Testis (tissue), 2 donors: ENCODE measurements at regions not wholly inside any gene's neighbourhood (a gene's known extent, or its start where the extent isn't known, plus 50 kb on each side); places are given as distances from the start of the nearest gene placed in this dataset.

Experiments used
- POLR2A ChIP-seq: fragments of 450-650 bp; IDR thresholded peaks from one replicate; pipeline ENCODE4 v1.6.1; 2017; ENCODE audit warnings: antibody characterized with exemption, mild to moderate bottlenecking, moderate library complexity
- TF ChIP-seq, protein P1 (sequence below), 3 experiments: fragments of 450-650 bp in 2 of 3; fragments of 200-600 bp in 1 of 3; sonication (generic) in 1 of 3; IDR thresholded peaks; one replicate each; pipeline ENCODE4 v1.5.1; 2016 to 2019; ENCODE audit warnings: antibody characterized with exemption in 3 of 3, mild to moderate bottlenecking in 2 of 3, moderate library complexity in 1 of 3

DNA sequence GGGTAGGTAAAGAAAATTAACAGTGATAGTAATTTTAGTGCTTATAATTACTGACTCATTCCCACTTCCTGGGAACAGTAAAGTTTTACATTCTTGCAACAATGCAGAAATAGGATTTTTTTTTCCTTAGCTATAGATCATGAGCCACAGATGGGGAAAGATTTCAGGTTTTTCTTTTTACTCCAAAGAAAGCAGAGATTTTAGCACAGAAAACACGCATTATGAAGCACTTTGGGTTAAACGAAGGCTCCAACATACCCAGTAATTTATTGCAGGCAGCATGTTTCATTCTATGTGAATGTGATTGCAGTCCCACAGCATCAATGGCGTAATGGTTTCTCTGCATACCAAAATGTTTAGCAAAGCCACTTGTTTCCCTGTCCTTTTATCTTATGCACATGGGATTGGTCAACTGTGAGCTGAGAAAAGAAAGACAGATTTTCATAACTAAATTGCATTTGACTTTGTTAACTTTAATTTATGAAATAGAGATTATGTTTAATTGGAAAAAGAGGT lies 124.6 kb upstream of the E2F7 start:
- no peak for TF ChIP-seq POLR2A
- TF ChIP-seq, protein P1, sequence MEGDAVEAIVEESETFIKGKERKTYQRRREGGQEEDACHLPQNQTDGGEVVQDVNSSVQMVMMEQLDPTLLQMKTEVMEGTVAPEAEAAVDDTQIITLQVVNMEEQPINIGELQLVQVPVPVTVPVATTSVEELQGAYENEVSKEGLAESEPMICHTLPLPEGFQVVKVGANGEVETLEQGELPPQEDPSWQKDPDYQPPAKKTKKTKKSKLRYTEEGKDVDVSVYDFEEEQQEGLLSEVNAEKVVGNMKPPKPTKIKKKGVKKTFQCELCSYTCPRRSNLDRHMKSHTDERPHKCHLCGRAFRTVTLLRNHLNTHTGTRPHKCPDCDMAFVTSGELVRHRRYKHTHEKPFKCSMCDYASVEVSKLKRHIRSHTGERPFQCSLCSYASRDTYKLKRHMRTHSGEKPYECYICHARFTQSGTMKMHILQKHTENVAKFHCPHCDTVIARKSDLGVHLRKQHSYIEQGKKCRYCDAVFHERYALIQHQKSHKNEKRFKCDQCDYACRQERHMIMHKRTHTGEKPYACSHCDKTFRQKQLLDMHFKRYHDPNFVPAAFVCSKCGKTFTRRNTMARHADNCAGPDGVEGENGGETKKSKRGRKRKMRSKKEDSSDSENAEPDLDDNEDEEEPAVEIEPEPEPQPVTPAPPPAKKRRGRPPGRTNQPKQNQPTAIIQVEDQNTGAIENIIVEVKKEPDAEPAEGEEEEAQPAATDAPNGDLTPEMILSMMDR (IDR thresholded peaks at IDR 0.05), result no peak
